Heart left ventricle (tissue), 16 donors: ENCODE measurements at regions not wholly inside any gene's neighbourhood (a gene's known extent, or its start where the extent isn't known, plus 50 kb on each side); places are given as distances from the start of the nearest gene placed in this dataset.

ENCODE experiments used
- ATAC-seq, 4 donors: fragments of 200-7000 bp; cut with Tn5 transposase; one replicate each; pipeline ENCODE4 v1.9.1; 2020 to 2022; ENCODE audit warnings: moderate library complexity in 4 of 4, mild to moderate bottlenecking in 3 of 4, moderate number of reproducible peaks in 1 of 4
- DNase-seq, 5 donors: peaks; one replicate each; pipeline ENCODE4 v3.0.0-alpha.2; 2020
- H3K27ac ChIP-seq, 12 donors: fragments of 200-600 bp; sonication (generic) in 4 of 12; one replicate each; pipeline versions ENCODE4 v1.5.0 to v1.8.0; 2016 to 2022; ENCODE audit warnings: mild to moderate bottlenecking in 2 of 12
- H3K27me3 ChIP-seq, 9 donors: fragments of 200-600 bp; sonication (generic) in 2 of 9; one replicate each; pipeline versions ENCODE4 v1.5.1 to v1.8.0; 2016 to 2022; ENCODE audit warnings: mild to moderate bottlenecking in 3 of 9
- H3K36me3 ChIP-seq, 9 donors: fragments of 200-600 bp; sonication (generic) in 2 of 9; one replicate each; pipeline versions ENCODE4 v1.5.0 to v1.8.0; 2018 to 2022; ENCODE audit warnings: mild to moderate bottlenecking in 2 of 9
- H3K4me1 ChIP-seq, 12 donors: fragments of 200-600 bp; sonication (generic) in 4 of 12; one replicate each; pipeline versions ENCODE4 v1.5.0 to v1.8.0; 2016 to 2022; ENCODE audit warnings: mild to moderate bottlenecking in 3 of 12
- H3K4me3 ChIP-seq, 12 donors: fragments of 200-600 bp; sonication (generic) in 4 of 12; one replicate each; pipeline versions ENCODE4 v1.5.0 to v1.8.0; 2017 to 2022; ENCODE audit warnings: mild to moderate bottlenecking in 9 of 12, moderate library complexity in 4 of 12
- H3K9me3 ChIP-seq, 12 donors: fragments of 200-600 bp; sonication (generic) in 4 of 12; one replicate each; pipeline versions ENCODE4 v1.5.0 to v1.8.0; 2016 to 2022; ENCODE audit warnings: mild to moderate bottlenecking in 1 of 12
- POLR2A ChIP-seq, 2 donors: fragments of 450-650 bp; IDR thresholded peaks; one replicate each; pipeline ENCODE4 v1.6.1; 2017; ENCODE audit warnings: antibody characterized with exemption in 2 of 2, mild to moderate bottlenecking in 2 of 2, moderate library complexity in 2 of 2
- WGBS, 4 donors: extraction: QIAGEN DNeasy Blood & Tissue Kit in 2 of 4; methylation state at CpG; one replicate each; pipeline versions ENCODE4 v1.1.5 to v1.1.7; 2013 to 2018; 5-methylcytosine and 5-hydroxymethylcytosine counted together
- intact Hi-C, 10 donors: fragments of 100-400 bp; cut with DNase I; formaldehyde crosslinking; loops; one replicate each; pipeline versions ENCODE4 v1.11.1 to v1.14.2; 2022
- TF ChIP-seq, protein P1 (sequence below), 12 donors: fragments of 200-600 bp; sonication (generic) in 4 of 12; IDR thresholded peaks; one replicate each; pipeline versions ENCODE4 v1.5.0 to v1.8.0; 2018 to 2022; ENCODE audit warnings: antibody characterized with exemption in 12 of 12, mild to moderate bottlenecking in 5 of 12
- donor health status: ischemic (EF 13 %, LVEDD 7.1; RV severe dilation, severe dysfunction).
- donor health status: healthy with polysubstance abuse.
- donor health status: DM: no; HTN: yes; CAD: no.
- donor health status: DM: no; HTN: no; CAD: no.
- donor health status: ischemic (EF 25% LVEDD 6.9; RV normal size, moderate dysfunction).
- donor health status: ischemic (EF 25% LVEDD 5.7; RV mildly dilated, moderate dysfunction).
- donor health status: healthy.
- donor health status: DM: yes; HTN: yes; CAD: no.
- donor health status: ischemic (EF 35%, LVEDD 5.7; RV mildly dilated, moderate dysfunction).
- donor health status: nonischemic (EF 11% LVEDD 7.7; RV severe dilation, severe dysfunction).
- donor health status: DM: yes; HTN: yes; CAD: no.
- donor health status: PGD.
- donor health status: ischemic (EF 29% LVEDD 5.4; RV normal size, mild dysfunction).
- donor health status: nonischemic (EF 23%, LVEDD 6.1; RV moderate dilation, normal function).

- TF ChIP-seq POLR2A (IDR thresholded peaks at IDR 0.05): no peak
- TF ChIP-seq, protein P1, sequence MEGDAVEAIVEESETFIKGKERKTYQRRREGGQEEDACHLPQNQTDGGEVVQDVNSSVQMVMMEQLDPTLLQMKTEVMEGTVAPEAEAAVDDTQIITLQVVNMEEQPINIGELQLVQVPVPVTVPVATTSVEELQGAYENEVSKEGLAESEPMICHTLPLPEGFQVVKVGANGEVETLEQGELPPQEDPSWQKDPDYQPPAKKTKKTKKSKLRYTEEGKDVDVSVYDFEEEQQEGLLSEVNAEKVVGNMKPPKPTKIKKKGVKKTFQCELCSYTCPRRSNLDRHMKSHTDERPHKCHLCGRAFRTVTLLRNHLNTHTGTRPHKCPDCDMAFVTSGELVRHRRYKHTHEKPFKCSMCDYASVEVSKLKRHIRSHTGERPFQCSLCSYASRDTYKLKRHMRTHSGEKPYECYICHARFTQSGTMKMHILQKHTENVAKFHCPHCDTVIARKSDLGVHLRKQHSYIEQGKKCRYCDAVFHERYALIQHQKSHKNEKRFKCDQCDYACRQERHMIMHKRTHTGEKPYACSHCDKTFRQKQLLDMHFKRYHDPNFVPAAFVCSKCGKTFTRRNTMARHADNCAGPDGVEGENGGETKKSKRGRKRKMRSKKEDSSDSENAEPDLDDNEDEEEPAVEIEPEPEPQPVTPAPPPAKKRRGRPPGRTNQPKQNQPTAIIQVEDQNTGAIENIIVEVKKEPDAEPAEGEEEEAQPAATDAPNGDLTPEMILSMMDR (IDR thresholded peaks at IDR 0.05): no peak
- H3K4me1 ChIP-seq: no peaks in the 10 kb centered on the region
- no peak overlapping the region for H3K27ac ChIP-seq
- no peaks in the 10 kb centered on the region for H3K9me3 ChIP-seq
- H3K27me3 ChIP-seq: peaks cover 0 to 14% (median 0%) of the 10 kb centered on the region in 9 donors
- WGBS, 4 donors: 29 to 46% (median 40%) methylated on average over 7 of the region's 7 CpGs
- ATAC-seq (no peak), DNase-seq (no peak)
- intact Hi-C loops: no loop called here
- no peaks in the 10 kb centered on the region for H3K36me3 ChIP-seq
- H3K4me3 ChIP-seq: no peak overlapping the region
Measured at GRCh38 chr7:31261341-31261740, 79.2 kb downstream of the NEUROD6 start.

DNA sequence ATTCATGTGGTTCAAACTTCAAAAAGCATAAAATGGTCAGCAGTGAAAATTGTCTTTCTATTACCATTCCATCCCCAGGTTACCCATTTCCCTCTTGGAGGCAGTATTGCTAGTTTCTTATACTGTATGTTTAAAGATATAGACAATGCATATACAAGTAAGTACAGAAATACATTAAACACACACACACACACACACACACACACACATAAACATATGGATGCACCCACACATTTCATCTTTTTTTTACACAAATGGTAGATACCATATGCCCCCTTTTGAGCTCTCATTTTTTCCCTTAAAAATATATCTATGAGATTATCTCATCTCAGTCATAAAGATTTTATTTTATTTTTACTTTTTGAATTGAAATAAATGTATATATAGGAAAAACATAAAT is 79.7 kb downstream of the NEUROD6 start:
- intact Hi-C loops: no loop called here
- Histone ChIP-seq H3K4me3 (no peak overlapping the region), H3K4me1 (no peaks in the 10 kb centered on the region), H3K27me3 (peaks cover 0 to 18% (median 0%) of the 10 kb centered on the region in 9 donors), H3K36me3 (no peaks in the 10 kb centered on the region), H3K9me3 (no peaks in the 10 kb centered on the region), H3K27ac (no peak overlapping the region)
- TF ChIP-seq POLR2A (IDR thresholded peaks at IDR 0.05): no peak
- TF ChIP-seq, protein P1 (IDR thresholded peaks at IDR 0.05): no peak
- no peak for DNase-seq
- no peak for ATAC-seq

GRCh38 chr7:31258391-31258790 is 82.1 kb downstream of the NEUROD6 start:
- peaks cover 0 to 13% (median 0%) of the 10 kb centered on the region in 9 donors for H3K27me3 ChIP-seq
- no peaks in the 10 kb centered on the region for H3K4me1 ChIP-seq
- no peak overlapping the region for H3K4me3 ChIP-seq
- ATAC-seq: no peak
- H3K36me3 ChIP-seq: no peaks in the 10 kb centered on the region
- no peak overlapping the region for H3K27ac ChIP-seq
- WGBS, 4 donors: 60 to 65% (median 61%) methylated on average over 2 of the region's 2 CpGs
- TF ChIP-seq, protein P1 (IDR thresholded peaks at IDR 0.05): no peak
- TF ChIP-seq POLR2A (IDR thresholded peaks at IDR 0.05): no peak
- DNase-seq: no peak
- intact Hi-C loops: no loop called here
- no peaks in the 10 kb centered on the region for H3K9me3 ChIP-seq

DNA sequence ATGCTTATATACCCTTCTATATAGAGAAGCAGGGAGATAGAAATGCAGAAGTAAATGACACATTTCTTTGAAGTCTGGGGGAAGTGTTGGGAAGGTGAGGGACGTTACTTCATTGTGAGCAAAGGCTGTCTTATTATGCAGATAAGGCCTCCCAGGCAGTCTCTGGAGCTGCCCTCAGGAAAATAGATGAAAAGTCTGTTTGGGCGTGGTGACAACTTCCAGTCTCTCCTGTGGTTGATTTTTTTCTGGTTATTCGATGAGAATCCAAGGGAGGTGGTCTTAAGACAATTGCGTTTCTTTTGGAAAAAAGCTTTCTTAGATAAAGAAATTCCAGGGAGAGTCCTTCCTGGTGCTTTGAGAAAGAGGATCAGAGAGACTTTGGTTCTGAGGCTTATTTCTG is 84.0 kb downstream of the NEUROD6 start:
- Histone ChIP-seq H3K27me3 (peaks cover 0 to 13% (median 0%) of the 10 kb centered on the region in 9 donors), H3K36me3 (no peaks in the 10 kb centered on the region), H3K4me1 (no peaks in the 10 kb centered on the region), H3K9me3 (no peaks in the 10 kb centered on the region), H3K27ac (no peak overlapping the region), H3K4me3 (no peak overlapping the region)
- no peak for ATAC-seq
- intact Hi-C loops: no loop called here
- TF ChIP-seq, protein P1 (IDR thresholded peaks at IDR 0.05): no peak
- TF ChIP-seq POLR2A (IDR thresholded peaks at IDR 0.05): no peak
- no peak for DNase-seq
- 40 to 61% (median 45%) methylated on average over 4 of the region's 4 CpGs for WGBS, 4 donors
